Esophagus muscularis mucosa (tissue), 4 donors: ENCODE measurements at regions not wholly inside any gene's neighbourhood (a gene's known extent, or its start where the extent isn't known, plus 50 kb on each side); places are given as distances from the start of the nearest gene placed in this dataset.

Experiments used
- DNase-seq: peaks from one replicate; pipeline ENCODE4 v3.0.0-alpha.2; 2017; ENCODE audit errors: extremely low spot score
- H3K27ac ChIP-seq, 4 donors: fragments of 200-600 bp; sonication (generic); replicated peaks in 1 of 4; 1 replicate in 3 of 4; 2 replicates in 1 of 4; pipeline ENCODE4 v1.5.1; 2016 to 2019; ENCODE audit warnings: mild to moderate bottlenecking in 1 of 4
- H3K27me3 ChIP-seq, 4 donors: fragments of 200-600 bp; sonication (generic); one replicate each; pipeline versions ENCODE4 v1.5.1 to v1.6.0; 2016 to 2019
- H3K36me3 ChIP-seq, 4 donors: fragments of 200-600 bp; sonication (generic); one replicate each; pipeline ENCODE4 v1.5.1; 2016 to 2019
- H3K4me1 ChIP-seq, 4 donors: fragments of 200-600 bp; sonication (generic); one replicate each; pipeline ENCODE4 v1.5.1; 2016 to 2019
- H3K4me3 ChIP-seq, 4 donors: fragments of 200-600 bp; sonication (generic); 1 replicate in 2 of 4; 2 replicates in 2 of 4; pipeline ENCODE4 v1.5.1; 2016 to 2019; ENCODE audit warnings: mild to moderate bottlenecking in 4 of 4, moderate library complexity in 1 of 4
- H3K9me3 ChIP-seq, 4 donors: fragments of 200-600 bp; sonication (generic); 1 replicate in 3 of 4; 2 replicates in 1 of 4; pipeline ENCODE4 v1.5.1; 2016 to 2019
- EP300 ChIP-seq: sonication (generic); formaldehyde crosslinking; IDR thresholded peaks from one replicate; pipeline ENCODE4 v1.6.1; 2017; ENCODE audit warnings: antibody characterized with exemption
- POLR2A ChIP-seq: fragments of 450-650 bp; IDR thresholded peaks from one replicate; pipeline ENCODE4 v1.6.1; 2017; ENCODE audit warnings: antibody characterized with exemption, moderate library complexity, mild to moderate bottlenecking, low read depth
- POLR2AphosphoS5 ChIP-seq, 2 donors: sonication (generic); formaldehyde crosslinking; IDR thresholded peaks; one replicate each; pipeline ENCODE4 v1.6.1; 2017; ENCODE audit warnings: antibody characterized with exemption in 2 of 2
- WGBS: methylation state at CpG from one replicate; pipeline ENCODE4 v1.1.5; 2018; 5-methylcytosine and 5-hydroxymethylcytosine counted together
- intact Hi-C: fragments of 100-400 bp; cut with DNase I; formaldehyde crosslinking; loops from one replicate; pipeline ENCODE4 v1.15.1; 2023
- TF ChIP-seq, protein P1 (sequence below), 3 experiments: fragments of 200-600 bp in 2 of 3; fragments of 450-650 bp in 1 of 3; sonication (generic) in 2 of 3; IDR thresholded peaks; one replicate each; pipeline ENCODE4 v1.5.1; 2017 to 2019; ENCODE audit warnings: antibody characterized with exemption in 3 of 3, mild to moderate bottlenecking in 2 of 3, moderate library complexity in 1 of 3

DNA sequence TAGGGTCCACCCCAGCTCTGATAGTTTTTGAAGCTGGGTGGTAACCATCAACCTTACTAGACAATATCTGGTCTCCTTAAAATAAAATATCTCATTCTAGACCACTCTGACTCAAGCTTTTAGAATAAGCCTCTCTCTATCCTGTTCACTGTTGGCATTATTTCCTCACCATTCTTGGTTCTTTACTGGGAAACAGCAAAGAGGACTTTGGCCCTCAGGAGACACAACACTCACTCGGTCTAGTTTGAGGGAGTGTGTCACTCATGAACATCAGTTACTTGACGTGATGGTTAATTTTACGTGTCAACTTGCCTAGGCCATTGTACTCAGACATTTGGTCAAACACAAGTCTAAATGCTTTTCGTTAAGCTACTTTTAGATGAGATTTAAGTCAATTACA lies 110.6 kb downstream of the FAM76B start:
- 95% methylated on average over 4 of the region's 4 CpGs for WGBS
- Histone ChIP-seq H3K36me3 (no peaks in the 10 kb centered on the region), H3K27me3 (no peaks in the 10 kb centered on the region), H3K27ac (no peak overlapping the region), H3K4me3 (no peak overlapping the region), H3K4me1 (peaks cover 8 to 54% (median 50%) of the 10 kb centered on the region in 4 donors), H3K9me3 (no peaks in the 10 kb centered on the region)
- TF ChIP-seq EP300 (no peak), POLR2A (no peak), POLR2AphosphoS5 (IDR thresholded peaks at IDR 0.05) (no peak)
- TF ChIP-seq, protein P1, sequence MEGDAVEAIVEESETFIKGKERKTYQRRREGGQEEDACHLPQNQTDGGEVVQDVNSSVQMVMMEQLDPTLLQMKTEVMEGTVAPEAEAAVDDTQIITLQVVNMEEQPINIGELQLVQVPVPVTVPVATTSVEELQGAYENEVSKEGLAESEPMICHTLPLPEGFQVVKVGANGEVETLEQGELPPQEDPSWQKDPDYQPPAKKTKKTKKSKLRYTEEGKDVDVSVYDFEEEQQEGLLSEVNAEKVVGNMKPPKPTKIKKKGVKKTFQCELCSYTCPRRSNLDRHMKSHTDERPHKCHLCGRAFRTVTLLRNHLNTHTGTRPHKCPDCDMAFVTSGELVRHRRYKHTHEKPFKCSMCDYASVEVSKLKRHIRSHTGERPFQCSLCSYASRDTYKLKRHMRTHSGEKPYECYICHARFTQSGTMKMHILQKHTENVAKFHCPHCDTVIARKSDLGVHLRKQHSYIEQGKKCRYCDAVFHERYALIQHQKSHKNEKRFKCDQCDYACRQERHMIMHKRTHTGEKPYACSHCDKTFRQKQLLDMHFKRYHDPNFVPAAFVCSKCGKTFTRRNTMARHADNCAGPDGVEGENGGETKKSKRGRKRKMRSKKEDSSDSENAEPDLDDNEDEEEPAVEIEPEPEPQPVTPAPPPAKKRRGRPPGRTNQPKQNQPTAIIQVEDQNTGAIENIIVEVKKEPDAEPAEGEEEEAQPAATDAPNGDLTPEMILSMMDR (IDR thresholded peaks at IDR 0.05), result no peak
- intact Hi-C loops, result no loop called here
- DNase-seq, result no peak

DNA sequence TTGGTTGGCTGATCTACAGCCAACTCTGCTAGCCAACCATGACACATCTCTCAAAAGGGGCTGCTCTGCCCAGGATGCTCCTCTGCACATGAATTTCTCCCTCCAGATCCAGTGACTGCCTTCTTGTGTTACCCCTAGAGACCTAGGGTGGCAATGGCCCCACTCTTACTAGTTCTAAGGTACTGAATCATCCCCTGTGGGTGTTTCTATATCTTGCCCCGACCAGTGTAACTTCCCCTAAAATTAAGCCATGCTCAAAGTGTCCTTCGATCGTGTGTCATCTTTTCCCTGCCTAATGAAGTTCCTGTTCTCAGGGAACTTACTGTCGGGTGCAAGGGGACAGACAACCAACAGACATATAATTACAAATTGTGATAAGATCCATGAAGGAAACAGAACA lies 113.3 kb downstream of the FAM76B start:
- TF ChIP-seq, protein P1 (IDR thresholded peaks at IDR 0.05), result no peak
- intact Hi-C loops, result no loop called here
- 90% methylated on average over 4 of the region's 4 CpGs for WGBS
- no peak for DNase-seq
- Histone ChIP-seq H3K9me3 (no peaks in the 10 kb centered on the region), H3K27ac (peak overlapping the region; percentile 37 to 62 (median 46)), H3K4me1 (peaks cover 7 to 61% (median 54%) of the 10 kb centered on the region in 4 donors), H3K36me3 (no peaks in the 10 kb centered on the region), H3K27me3 (no peaks in the 10 kb centered on the region), H3K4me3 (no peak overlapping the region)

DNA sequence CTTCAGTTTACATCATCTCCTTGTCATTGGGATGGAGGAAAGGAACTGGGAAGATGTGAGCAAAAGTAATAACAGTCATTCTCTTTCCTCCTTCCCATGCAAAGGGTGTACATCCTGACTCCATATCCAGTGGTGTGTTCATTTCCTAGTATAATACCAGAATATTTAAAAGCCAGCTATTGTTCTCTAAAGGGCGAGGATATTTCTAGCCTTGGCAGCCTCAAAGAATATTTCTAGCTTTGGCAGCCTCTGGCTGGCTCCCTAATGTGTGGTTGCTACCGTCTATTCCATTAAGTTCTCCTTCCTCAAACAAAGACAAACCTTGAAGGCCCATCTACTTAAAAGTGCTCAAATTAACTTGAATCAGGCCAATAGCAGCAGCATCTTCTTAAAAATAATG lies 114.0 kb downstream of the FAM76B start:
- Histone ChIP-seq H3K27ac (peak overlapping the region; percentile 37 to 62 (median 46)), H3K4me3 (no peak overlapping the region), H3K9me3 (no peaks in the 10 kb centered on the region), H3K27me3 (no peaks in the 10 kb centered on the region), H3K4me1 (peaks cover 0 to 56% (median 49%) of the 10 kb centered on the region in 4 donors), H3K36me3 (no peaks in the 10 kb centered on the region)
- no peak for DNase-seq
- no peak for TF ChIP-seq POLR2AphosphoS5 (IDR thresholded peaks at IDR 0.05)
- TF ChIP-seq EP300, result no peak
- TF ChIP-seq POLR2A, result no peak
- TF ChIP-seq, protein P1 (IDR thresholded peaks at IDR 0.05), result no peak
- intact Hi-C loops, result no loop called here
- WGBS, result 19% methylated on average over 2 of the region's 2 CpGs

DNA sequence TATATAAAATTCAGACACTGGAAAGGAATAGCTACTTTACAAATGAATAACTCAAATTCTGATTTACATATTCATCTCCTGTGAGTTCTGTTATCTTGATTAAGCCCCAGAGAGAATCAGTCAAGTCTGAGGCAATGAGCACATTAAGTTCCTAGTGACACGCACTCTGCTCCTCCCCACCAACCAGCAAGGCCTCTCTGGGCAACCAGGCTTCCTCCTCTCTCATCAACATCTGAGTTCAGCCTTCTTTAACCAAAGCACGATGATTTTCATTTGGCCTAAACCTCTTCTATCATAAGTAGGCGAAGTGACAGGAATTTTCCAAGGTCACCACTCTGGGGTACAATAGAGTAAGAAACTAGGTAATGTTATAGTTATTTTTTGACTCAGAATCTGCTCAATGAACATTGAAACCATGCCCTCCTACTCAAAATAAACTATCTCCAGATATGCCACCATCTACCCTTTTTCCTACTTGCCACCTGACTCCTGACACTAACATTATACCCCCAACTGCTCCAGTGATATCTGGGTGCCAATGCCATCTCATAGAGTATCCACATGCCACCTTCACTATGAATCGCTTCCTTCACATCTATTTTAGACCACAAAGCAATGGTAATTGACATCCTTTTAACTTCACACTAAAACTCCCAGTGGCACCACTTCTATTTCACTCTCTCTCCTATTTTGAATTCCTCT lies 114.8 kb downstream of the FAM76B start:
- 92% methylated on average over 4 of the region's 4 CpGs for WGBS
- DNase-seq, result no peak
- Histone ChIP-seq H3K4me3 (no peak overlapping the region), H3K36me3 (no peaks in the 10 kb centered on the region), H3K9me3 (no peaks in the 10 kb centered on the region), H3K27ac (peak overlapping the region; percentile 37 to 62 (median 46)), H3K27me3 (no peaks in the 10 kb centered on the region), H3K4me1 (peaks cover 0 to 48% (median 41%) of the 10 kb centered on the region in 4 donors)
- TF ChIP-seq POLR2AphosphoS5 (IDR thresholded peaks at IDR 0.05), result no peak
- no peak for TF ChIP-seq EP300
- TF ChIP-seq, protein P1 (IDR thresholded peaks at IDR 0.05), result no peak
- no peak for TF ChIP-seq POLR2A
- intact Hi-C loops, result no loop called here

DNA sequence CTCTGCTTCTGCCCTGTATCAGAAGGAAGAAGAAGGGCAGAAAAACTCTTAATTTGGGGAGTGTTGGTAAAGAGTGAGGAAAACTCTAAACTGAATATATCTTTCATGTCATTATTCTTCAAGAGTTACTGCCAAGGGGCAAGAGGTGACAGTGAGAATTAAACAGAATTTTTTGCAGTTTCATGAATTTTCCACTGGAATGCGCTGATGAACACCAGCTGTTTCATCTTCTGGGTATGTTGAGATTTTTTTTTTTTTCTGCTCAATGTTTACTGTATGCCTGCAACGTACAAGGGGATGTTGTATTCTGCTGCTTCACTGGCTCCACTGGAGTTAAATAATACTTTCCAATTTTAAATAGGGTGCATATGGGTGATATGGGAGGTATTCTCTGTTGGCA lies 117.8 kb downstream of the FAM76B start:
- Histone ChIP-seq H3K9me3 (no peaks in the 10 kb centered on the region), H3K27me3 (no peaks in the 10 kb centered on the region), H3K36me3 (no peaks in the 10 kb centered on the region), H3K4me3 (no peak overlapping the region), H3K27ac (peak overlapping the region in 1 of 4 donors; percentile 22), H3K4me1 (peaks cover 0 to 50% (median 40%) of the 10 kb centered on the region in 4 donors)
- TF ChIP-seq, protein P1 (IDR thresholded peaks at IDR 0.05), result no peak
- TF ChIP-seq POLR2AphosphoS5 (IDR thresholded peaks at IDR 0.05) (no peak), POLR2A (no peak)
- intact Hi-C loops, result no loop called here
- no peak for DNase-seq
- 6% methylated on average over 2 of the region's 2 CpGs for WGBS
